HG02981 (cell line): ENCODE measurements at regions not wholly inside any gene's neighbourhood (a gene's known extent, or its start where the extent isn't known, plus 50 kb on each side); places are given as distances from the start of the nearest gene placed in this dataset.
"Not testable (repeated sequence)": the region's sequence is repeated elsewhere in the genome, so short reads cannot be mapped to it uniquely, and the experiment has no call there.

Experiments
- ATAC-seq: cut with Tn5 transposase; IDR thresholded peaks from one replicate; pipeline ENCODE4 v1.9.1; 2021; ENCODE audit warnings: mild to moderate bottlenecking, moderate library complexity; ENCODE audit not compliant: unreplicated experiment

- no peak for ATAC-seq
Observed at GRCh38 chr3:161893972-161894371, 397.4 kb downstream of the OTOL1 start.

GRCh38 chr3:161894657-161895056, 398.0 kb downstream of the OTOL1 start:
- ATAC-seq: no peak

- no peak for ATAC-seq
Observed at GRCh38 chr3:161905520-161906132, 409.0 kb downstream of the OTOL1 start.

GRCh38 chr3:161913786-161914389, 417.3 kb downstream of the OTOL1 start:
- no peak for ATAC-seq

GRCh38 chr3:161914703-161915417, 418.3 kb downstream of the OTOL1 start:
- no peak for ATAC-seq

- ATAC-seq: no peak
Observed at GRCh38 chr3:161915418-161915750, 418.8 kb downstream of the OTOL1 start.

- no peak for ATAC-seq
Observed at GRCh38 chr3:161920196-161920595, 423.6 kb downstream of the OTOL1 start.

GRCh38 chr3:161925749-161926360, 429.2 kb downstream of the OTOL1 start:
- no peak for ATAC-seq

- no peak for ATAC-seq
Observed at GRCh38 chr3:161927131-161927530, 430.5 kb downstream of the OTOL1 start.

- no peak for ATAC-seq
Observed at GRCh38 chr3:161939918-161940620, 443.5 kb downstream of the OTOL1 start.

- ATAC-seq: no peak
Observed at GRCh38 chr3:161940621-161940965, 444.0 kb downstream of the OTOL1 start.

GRCh38 chr3:161941891-161942290, 445.3 kb downstream of the OTOL1 start:
- no peak for ATAC-seq

GRCh38 chr3:161943801-161944345, 447.3 kb downstream of the OTOL1 start:
- ATAC-seq: not testable (repeated sequence)

GRCh38 chr3:161946443-161946960, 449.9 kb downstream of the OTOL1 start:
- ATAC-seq: no peak

- ATAC-seq: no peak
Observed at GRCh38 chr3:161950318-161950868, 453.8 kb downstream of the OTOL1 start.

- ATAC-seq: no peak
Observed at GRCh38 chr3:161957467-161957866, 460.9 kb downstream of the OTOL1 start.

- no peak for ATAC-seq
Observed at GRCh38 chr3:161964857-161965256, 468.2 kb downstream of the OTOL1 start.

GRCh38 chr3:161969867-161970266, 473.3 kb downstream of the OTOL1 start:
- no peak for ATAC-seq

GRCh38 chr3:161975201-161975600, 478.6 kb downstream of the OTOL1 start:
- ATAC-seq: no peak

- peak; percentile 53 for ATAC-seq
Observed at GRCh38 chr3:161977063-161977462, 480.5 kb downstream of the OTOL1 start.

- no peak for ATAC-seq
Observed at GRCh38 chr3:161977850-161978249, 481.2 kb downstream of the OTOL1 start.
